CD4-positive, alpha-beta T cell treated with Interleukin-10 for 1 hour (primary cell): ENCODE measurements at regions not wholly inside any gene's neighbourhood (a gene's known extent, or its start where the extent isn't known, plus 50 kb on each side); places are given as distances from the start of the nearest gene placed in this dataset.

Experiments
- DNase-seq: peaks from one replicate; pipeline ENCODE4 v3.0.0-alpha.2; 2020

- no peak for DNase-seq
Observed at GRCh38 chr3:79910337-79910736, 142.5 kb upstream of the ROBO1 start.

GRCh38 chr3:79906106-79906505 is 138.3 kb upstream of the ROBO1 start:
- no peak for DNase-seq

- no peak for DNase-seq
Observed at GRCh38 chr3:79902151-79902550, 134.4 kb upstream of the ROBO1 start.

GRCh38 chr3:79898907-79899306 is 131.1 kb upstream of the ROBO1 start:
- no peak for DNase-seq

GRCh38 chr3:79896086-79896485 is 128.3 kb upstream of the ROBO1 start:
- no peak for DNase-seq

GRCh38 chr3:79887213-79887612 is 119.4 kb upstream of the ROBO1 start:
- no peak for DNase-seq

GRCh38 chr3:79886204-79886603 is 118.4 kb upstream of the ROBO1 start:
- no peak for DNase-seq

GRCh38 chr3:79885407-79885806 is 117.6 kb upstream of the ROBO1 start:
- no peak for DNase-seq

GRCh38 chr3:79884354-79884753 is 116.6 kb upstream of the ROBO1 start:
- DNase-seq = no peak

- DNase-seq = no peak
Observed at GRCh38 chr3:79881431-79881830, 113.6 kb upstream of the ROBO1 start.

- no peak for DNase-seq
Observed at GRCh38 chr3:79878708-79879107, 110.9 kb upstream of the ROBO1 start.

- DNase-seq = no peak
Observed at GRCh38 chr3:79874646-79875045, 106.8 kb upstream of the ROBO1 start.

GRCh38 chr3:79872483-79872882 is 104.7 kb upstream of the ROBO1 start:
- no peak for DNase-seq

- no peak for DNase-seq
Observed at GRCh38 chr3:79871656-79872055, 103.9 kb upstream of the ROBO1 start.

- no peak for DNase-seq
Observed at GRCh38 chr3:79870313-79870620, 102.5 kb upstream of the ROBO1 start.

GRCh38 chr3:79869461-79870312 is 101.9 kb upstream of the ROBO1 start:
- no peak for DNase-seq

GRCh38 chr3:79866162-79866561 is 98.4 kb upstream of the ROBO1 start:
- no peak for DNase-seq

- DNase-seq = no peak
Observed at GRCh38 chr3:79864077-79864476, 96.3 kb upstream of the ROBO1 start.

GRCh38 chr3:79848876-79849275 is 81.1 kb upstream of the ROBO1 start:
- no peak for DNase-seq

- no peak for DNase-seq
Observed at GRCh38 chr3:79847928-79848327, 80.1 kb upstream of the ROBO1 start.

GRCh38 chr3:79846148-79846933 is 78.5 kb upstream of the ROBO1 start:
- DNase-seq = no peak

- DNase-seq = no peak
Observed at GRCh38 chr3:79845546-79845945, 77.7 kb upstream of the ROBO1 start.

- DNase-seq = no peak
Observed at GRCh38 chr3:79844176-79844575, 76.4 kb upstream of the ROBO1 start.

- no peak for DNase-seq
Observed at GRCh38 chr3:79843180-79843579, 75.4 kb upstream of the ROBO1 start.

GRCh38 chr3:79835701-79836100 is 67.9 kb upstream of the ROBO1 start:
- DNase-seq = no peak
